GM12878 (cell line): ENCODE measurements at regions not wholly inside any gene's neighbourhood (a gene's known extent, or its start where the extent isn't known, plus 50 kb on each side); places are given as distances from the start of the nearest gene placed in this dataset.

Experiments
- FOXM1 ChIP-seq: IDR thresholded peaks from 2 replicates; pipeline ENCODE4 v1.6.1; 2012; ENCODE audit warnings: low read depth, mild to moderate bottlenecking, inconsistent platforms, low read length, moderate library complexity
- POLR2A ChIP-seq: IDR thresholded peaks from 2 replicates; pipeline ENCODE4 v1.6.1; 2011; ENCODE audit warnings: low read depth, mild to moderate bottlenecking, low read length
- POLR2AphosphoS5 ChIP-seq: IDR thresholded peaks from 2 replicates; pipeline ENCODE4 v1.6.1; 2011; ENCODE audit warnings: mild to moderate bottlenecking, low read length, inconsistent platforms
- RFX5 ChIP-seq: IDR thresholded peaks from 2 replicates; pipeline ENCODE4 v1.6.1; 2011; ENCODE audit warnings: low read depth, low read length, improper control_type of control experiment
- TAF1 ChIP-seq: IDR thresholded peaks from 2 replicates; pipeline ENCODE4 v1.6.1; 2011; ENCODE audit warnings: mild to moderate bottlenecking, low read depth, low read length, borderline replicate concordance
- ZNF274 ChIP-seq: IDR thresholded peaks from one replicate; pipeline ENCODE4 v1.8.0; 2011; ENCODE audit not compliant: insufficient read length, insufficient read depth
- TF ChIP-seq, protein P1 (sequence below): IDR thresholded peaks from 2 replicates; pipeline ENCODE4 v1.6.1; 2011; ENCODE audit warnings: low read depth, low read length, improper control_type of control experiment, borderline replicate concordance
- TF ChIP-seq, protein P2 (sequence below), 3 experiments: IDR thresholded peaks in 2 of 3; conservative IDR thresholded peaks in 1 of 3; 2 replicates each; pipeline ENCODE4 v1.5.1; 2011; ENCODE audit warnings: low read depth in 3 of 3, low read length in 3 of 3, mild to moderate bottlenecking in 3 of 3, control low read depth in 2 of 3, moderate library complexity in 2 of 3, inconsistent platforms in 1 of 3, mixed read lengths in 1 of 3; ENCODE audit not compliant: control insufficient read depth in 2 of 3, insufficient read depth in 1 of 3; ENCODE audit errors: extremely low read depth in 1 of 3
- TF ChIP-seq, protein P3 (sequence below): IDR thresholded peaks from 2 replicates; pipeline ENCODE4 v1.6.1; 2011; ENCODE audit warnings: mild to moderate bottlenecking, low read depth, low read length, moderate library complexity; ENCODE audit not compliant: insufficient replicate concordance

DNA sequence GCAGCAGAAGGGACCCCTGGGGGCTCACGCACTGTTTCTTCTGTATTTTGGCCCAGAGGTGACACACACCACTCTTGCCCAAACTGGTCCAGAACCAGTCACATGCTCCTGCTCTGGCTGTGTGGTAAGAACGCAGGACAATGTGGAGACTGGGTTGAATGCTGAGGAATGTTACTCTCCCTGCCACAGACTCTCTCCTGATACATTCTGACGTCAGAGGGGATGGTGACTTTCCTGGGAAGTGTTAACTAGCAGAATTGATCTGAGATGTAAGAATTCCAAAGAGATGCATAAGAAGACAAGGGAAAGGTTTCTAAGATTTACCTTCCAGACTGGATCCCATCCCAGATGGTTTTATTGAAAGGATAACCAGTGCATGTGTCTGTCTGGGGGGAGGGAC lies 100.8 kb downstream of the ASB1 start:
- TF ChIP-seq TAF1 (no peak), POLR2A (no peak), ZNF274 (no peak), FOXM1 (no peak), RFX5 (no peak), POLR2AphosphoS5 (no peak)
- TF ChIP-seq, protein P1, sequence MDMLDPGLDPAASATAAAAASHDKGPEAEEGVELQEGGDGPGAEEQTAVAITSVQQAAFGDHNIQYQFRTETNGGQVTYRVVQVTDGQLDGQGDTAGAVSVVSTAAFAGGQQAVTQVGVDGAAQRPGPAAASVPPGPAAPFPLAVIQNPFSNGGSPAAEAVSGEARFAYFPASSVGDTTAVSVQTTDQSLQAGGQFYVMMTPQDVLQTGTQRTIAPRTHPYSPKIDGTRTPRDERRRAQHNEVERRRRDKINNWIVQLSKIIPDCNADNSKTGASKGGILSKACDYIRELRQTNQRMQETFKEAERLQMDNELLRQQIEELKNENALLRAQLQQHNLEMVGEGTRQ: no peak
- TF ChIP-seq, protein P2, sequence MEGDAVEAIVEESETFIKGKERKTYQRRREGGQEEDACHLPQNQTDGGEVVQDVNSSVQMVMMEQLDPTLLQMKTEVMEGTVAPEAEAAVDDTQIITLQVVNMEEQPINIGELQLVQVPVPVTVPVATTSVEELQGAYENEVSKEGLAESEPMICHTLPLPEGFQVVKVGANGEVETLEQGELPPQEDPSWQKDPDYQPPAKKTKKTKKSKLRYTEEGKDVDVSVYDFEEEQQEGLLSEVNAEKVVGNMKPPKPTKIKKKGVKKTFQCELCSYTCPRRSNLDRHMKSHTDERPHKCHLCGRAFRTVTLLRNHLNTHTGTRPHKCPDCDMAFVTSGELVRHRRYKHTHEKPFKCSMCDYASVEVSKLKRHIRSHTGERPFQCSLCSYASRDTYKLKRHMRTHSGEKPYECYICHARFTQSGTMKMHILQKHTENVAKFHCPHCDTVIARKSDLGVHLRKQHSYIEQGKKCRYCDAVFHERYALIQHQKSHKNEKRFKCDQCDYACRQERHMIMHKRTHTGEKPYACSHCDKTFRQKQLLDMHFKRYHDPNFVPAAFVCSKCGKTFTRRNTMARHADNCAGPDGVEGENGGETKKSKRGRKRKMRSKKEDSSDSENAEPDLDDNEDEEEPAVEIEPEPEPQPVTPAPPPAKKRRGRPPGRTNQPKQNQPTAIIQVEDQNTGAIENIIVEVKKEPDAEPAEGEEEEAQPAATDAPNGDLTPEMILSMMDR (IDR thresholded peaks at IDR 0.05 in 2 of 3, conservative IDR thresholded peaks at IDR 0.05 in 1 of 3; ENCODE audit: control insufficient read depth in 2 of 3, extremely low read depth in 1 of 3, insufficient read depth in 1 of 3, low read depth in 3 of 3, low read length in 3 of 3): no peak
- TF ChIP-seq, protein P3, sequence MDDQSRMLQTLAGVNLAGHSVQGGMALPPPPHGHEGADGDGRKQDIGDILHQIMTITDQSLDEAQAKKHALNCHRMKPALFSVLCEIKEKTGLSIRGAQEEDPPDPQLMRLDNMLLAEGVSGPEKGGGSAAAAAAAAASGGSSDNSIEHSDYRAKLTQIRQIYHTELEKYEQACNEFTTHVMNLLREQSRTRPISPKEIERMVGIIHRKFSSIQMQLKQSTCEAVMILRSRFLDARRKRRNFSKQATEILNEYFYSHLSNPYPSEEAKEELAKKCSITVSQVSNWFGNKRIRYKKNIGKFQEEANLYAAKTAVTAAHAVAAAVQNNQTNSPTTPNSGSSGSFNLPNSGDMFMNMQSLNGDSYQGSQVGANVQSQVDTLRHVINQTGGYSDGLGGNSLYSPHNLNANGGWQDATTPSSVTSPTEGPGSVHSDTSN: no peak
